Adrenal gland (tissue), 9 donors: ENCODE measurements at regions not wholly inside any gene's neighbourhood (a gene's known extent, or its start where the extent isn't known, plus 50 kb on each side); places are given as distances from the start of the nearest gene placed in this dataset.

Experiments used
- DNase-seq, 7 donors: peaks; one replicate each; pipeline ENCODE4 v3.0.0-alpha.2; 2019 to 2020
- H3K27ac ChIP-seq, 5 donors: fragments of 200-600 bp; sonication (generic) in 4 of 5; 1 replicate in 3 of 5; 2 replicates in 2 of 5; pipeline versions ENCODE4 v1.5.1 to v1.8.0; 2016 to 2020; ENCODE audit warnings: mild to moderate bottlenecking in 1 of 5
- H3K27me3 ChIP-seq: fragments of 200-600 bp; 2 replicates; pipeline ENCODE4 v1.8.0; 2021
- H3K36me3 ChIP-seq, 2 donors: fragments of 200-600 bp; replicated peaks in 1 of 2; 1 replicate in 1 of 2; 2 replicates in 1 of 2; pipeline versions ENCODE4 v1.5.1 to v1.8.0; 2018 to 2022
- H3K4me1 ChIP-seq, 2 donors: fragments of 200-600 bp; replicated peaks in 1 of 2; 1 replicate in 1 of 2; 2 replicates in 1 of 2; pipeline versions ENCODE4 v1.5.1 to v1.8.0; 2018 to 2021
- H3K4me3 ChIP-seq, 4 donors: fragments of 200-600 bp; sonication (generic) in 3 of 4; one replicate each; pipeline ENCODE4 v1.5.1; 2016 to 2018
- H3K9me3 ChIP-seq, 3 donors: fragments of 200-600 bp; sonication (generic) in 1 of 3; replicated peaks in 1 of 3; 1 replicate in 2 of 3; 2 replicates in 1 of 3; pipeline versions ENCODE4 v1.5.1 to v1.8.0; 2016 to 2021
- POLR2A ChIP-seq, 2 donors: fragments of 450-650 bp; IDR thresholded peaks; one replicate each; pipeline ENCODE4 v1.6.1; 2017; ENCODE audit warnings: antibody characterized with exemption in 2 of 2, mild to moderate bottlenecking in 2 of 2, moderate library complexity in 1 of 2
- WGBS, 4 donors: extraction: QIAGEN DNeasy Blood & Tissue Kit in 2 of 4; methylation state at CpG; one replicate each; pipeline versions ENCODE4 v1.1.5 to v1.1.7; 2013 to 2017; 5-methylcytosine and 5-hydroxymethylcytosine counted together
- intact Hi-C, 2 donors: fragments of 100-400 bp; cut with DNase I; formaldehyde crosslinking; loops; one replicate each; pipeline versions ENCODE4 v1.14.1 to v1.15.0; 2022 to 2023
- TF ChIP-seq, protein P1 (sequence below), 6 experiments: fragments of 450-650 bp in 4 of 6; fragments of 200-600 bp in 2 of 6; sonication (generic) in 1 of 6; IDR thresholded peaks; 1 replicate in 5 of 6; 2 replicates in 1 of 6; pipeline versions ENCODE4 v1.5.1 to v1.8.0; 2016 to 2021; ENCODE audit warnings: antibody characterized with exemption in 6 of 6, mild to moderate bottlenecking in 2 of 6, moderate library complexity in 1 of 6
- donor health status: healthy with polysubstance abuse.
- donor health status: Bipolar disorder and iron deficiency.
- donor health status: DM: yes; HTN: yes; CAD: no.
- donor health status: DM: no; HTN: no; CAD: no.
- donor health status: DM: no; HTN: no; CAD: no.

- WGBS, 4 donors: 88 to 96% (median 94%) methylated on average over 2 of the region's 2 CpGs
- TF ChIP-seq, protein P1, sequence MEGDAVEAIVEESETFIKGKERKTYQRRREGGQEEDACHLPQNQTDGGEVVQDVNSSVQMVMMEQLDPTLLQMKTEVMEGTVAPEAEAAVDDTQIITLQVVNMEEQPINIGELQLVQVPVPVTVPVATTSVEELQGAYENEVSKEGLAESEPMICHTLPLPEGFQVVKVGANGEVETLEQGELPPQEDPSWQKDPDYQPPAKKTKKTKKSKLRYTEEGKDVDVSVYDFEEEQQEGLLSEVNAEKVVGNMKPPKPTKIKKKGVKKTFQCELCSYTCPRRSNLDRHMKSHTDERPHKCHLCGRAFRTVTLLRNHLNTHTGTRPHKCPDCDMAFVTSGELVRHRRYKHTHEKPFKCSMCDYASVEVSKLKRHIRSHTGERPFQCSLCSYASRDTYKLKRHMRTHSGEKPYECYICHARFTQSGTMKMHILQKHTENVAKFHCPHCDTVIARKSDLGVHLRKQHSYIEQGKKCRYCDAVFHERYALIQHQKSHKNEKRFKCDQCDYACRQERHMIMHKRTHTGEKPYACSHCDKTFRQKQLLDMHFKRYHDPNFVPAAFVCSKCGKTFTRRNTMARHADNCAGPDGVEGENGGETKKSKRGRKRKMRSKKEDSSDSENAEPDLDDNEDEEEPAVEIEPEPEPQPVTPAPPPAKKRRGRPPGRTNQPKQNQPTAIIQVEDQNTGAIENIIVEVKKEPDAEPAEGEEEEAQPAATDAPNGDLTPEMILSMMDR (IDR thresholded peaks at IDR 0.05): no peak
- no peak for TF ChIP-seq POLR2A (IDR thresholded peaks at IDR 0.05)
- Histone ChIP-seq H3K27ac (no peak overlapping the region), H3K9me3 (no peaks in the 10 kb centered on the region), H3K27me3 (no peaks in the 10 kb centered on the region), H3K4me1 (peaks cover 3 to 7% of the 10 kb centered on the region in 2 donors), H3K4me3 (no peak overlapping the region), H3K36me3 (no peaks in the 10 kb centered on the region)
- intact Hi-C loops: no loop called here
- no peak for DNase-seq
Measured at GRCh38 chr1:55445416-55445815, 230.3 kb upstream of the USP24 start.

GRCh38 chr1:55444667-55445066 is 229.5 kb upstream of the USP24 start:
- intact Hi-C loops: no loop called here
- peaks cover 3 to 7% of the 10 kb centered on the region in 2 donors for H3K4me1 ChIP-seq
- 80 to 95% (median 88%) methylated on average over 1 of the region's 1 CpG for WGBS, 4 donors
- peak overlapping the region in 3 of 5 donors; percentile 56 to 65 (median 59) for H3K27ac ChIP-seq
- DNase-seq: no peak
- TF ChIP-seq POLR2A (IDR thresholded peaks at IDR 0.05): no peak
- TF ChIP-seq, protein P1 (IDR thresholded peaks at IDR 0.05): no peak
- no peaks in the 10 kb centered on the region for H3K36me3 ChIP-seq
- H3K27me3 ChIP-seq: no peaks in the 10 kb centered on the region
- no peaks in the 10 kb centered on the region for H3K9me3 ChIP-seq
- H3K4me3 ChIP-seq: no peak overlapping the region

DNA sequence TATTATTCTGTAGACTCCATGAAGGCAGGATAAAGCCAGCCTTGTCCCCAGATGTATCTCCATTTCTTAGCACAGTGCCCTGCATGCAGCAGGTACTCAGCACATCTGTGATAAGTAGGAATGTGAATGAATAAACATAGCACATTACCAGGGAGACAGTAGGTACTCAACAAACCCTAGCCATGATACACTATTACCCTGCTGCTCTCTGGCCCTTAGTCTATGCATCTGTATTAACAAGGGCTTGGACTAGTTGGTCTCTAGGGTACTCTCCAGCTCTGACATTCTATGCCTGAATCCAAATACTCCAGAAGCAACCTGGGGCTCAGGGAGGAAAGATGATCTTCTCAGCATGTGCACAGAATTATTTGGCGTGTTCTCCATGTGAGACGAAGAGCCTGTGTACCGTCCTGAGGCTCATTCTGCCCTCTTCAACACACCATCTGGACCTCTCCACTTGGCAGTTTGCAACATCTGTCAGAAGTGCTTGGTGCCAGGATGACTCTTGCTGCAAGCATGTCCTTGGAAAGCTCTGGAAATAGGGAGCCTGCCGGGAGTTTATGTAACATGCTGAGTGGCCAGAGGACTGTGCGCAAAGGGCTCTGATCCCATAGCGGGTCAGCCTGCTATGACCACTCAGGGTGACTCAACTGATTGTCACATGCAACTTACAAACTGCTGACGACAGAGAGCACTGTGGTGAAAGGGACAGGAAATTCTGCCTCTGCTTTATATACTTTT is 228.2 kb upstream of the USP24 start:
- 27 to 40% (median 32%) methylated on average over 6 to 7 of the region's 7 CpGs for WGBS, 4 donors
- intact Hi-C loops: no loop called here
- H3K36me3 ChIP-seq: no peaks in the 10 kb centered on the region
- no peaks in the 10 kb centered on the region for H3K27me3 ChIP-seq
- no peak overlapping the region for H3K4me3 ChIP-seq
- peak overlapping the region in 4 of 5 donors; percentile 20 to 65 (median 58) for H3K27ac ChIP-seq
- no peak for TF ChIP-seq POLR2A (IDR thresholded peaks at IDR 0.05)
- TF ChIP-seq, protein P1 (IDR thresholded peaks at IDR 0.05): no peak
- H3K4me1 ChIP-seq: peaks cover 3 to 7% of the 10 kb centered on the region in 2 donors
- DNase-seq: peak; percentile 85 to 97 (median 96)
- no peaks in the 10 kb centered on the region for H3K9me3 ChIP-seq

GRCh38 chr1:55441489-55441888 is 226.3 kb upstream of the USP24 start:
- 62 to 76% (median 73%) methylated on average over 1 of the region's 1 CpG for WGBS, 4 donors

More at GRCh38 chr1:55441489-55441888, 226.3 kb upstream of the USP24 start:
- Histone ChIP-seq H3K27ac (no peak overlapping the region), H3K36me3 (no peaks in the 10 kb centered on the region), H3K9me3 (no peaks in the 10 kb centered on the region), H3K4me3 (no peak overlapping the region), H3K4me1 (peaks cover 3 to 7% of the 10 kb centered on the region in 2 donors), H3K27me3 (no peaks in the 10 kb centered on the region)
- DNase-seq: no peak
- TF ChIP-seq, protein P1 (IDR thresholded peaks at IDR 0.05): no peak
- TF ChIP-seq POLR2A (IDR thresholded peaks at IDR 0.05): no peak
- intact Hi-C loops: no loop called here
